ENCODE measurements at regions not wholly inside any gene's neighbourhood (a gene's known extent, or its start where the extent isn't known, plus 50 kb on each side); places are given as distances from the start of the nearest gene placed in this dataset.

DNA sequence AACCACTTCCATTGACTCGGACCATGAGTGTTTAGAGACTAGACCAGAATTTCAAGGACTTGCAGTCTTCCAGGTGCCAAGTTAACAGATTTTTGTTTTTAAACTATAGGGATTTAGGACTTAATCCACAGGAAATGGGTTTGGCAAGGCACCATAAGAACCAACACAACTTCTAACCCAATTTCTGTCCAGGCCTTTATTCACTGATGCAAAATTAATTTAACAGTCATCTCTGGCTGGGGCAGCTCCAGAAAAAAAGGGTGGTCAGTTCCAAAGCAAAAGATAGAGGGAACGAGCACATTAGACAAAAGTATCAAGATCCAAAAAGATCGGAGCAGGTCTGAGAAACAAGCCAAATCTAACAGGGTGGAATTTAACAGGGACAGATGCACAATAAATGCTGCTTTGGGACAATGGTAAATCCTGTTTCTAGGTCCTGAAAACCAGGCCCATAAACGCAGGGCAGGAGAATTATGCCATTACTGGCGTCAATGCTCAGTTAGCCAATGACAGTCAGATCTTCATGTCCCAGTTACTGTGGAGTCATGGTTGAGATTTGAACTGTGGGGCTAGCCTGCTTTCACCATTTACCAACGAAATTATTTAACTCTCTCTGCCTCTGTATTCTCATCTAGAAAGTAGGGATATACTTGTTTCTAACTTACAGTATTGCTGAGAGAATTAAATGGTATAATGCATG is 590.8 kb upstream of the BRINP1 start:
- H3K9ac ChIP-seq (ENCODE audit: low read depth in 1 of 2, low read length in 2 of 2), result no peak overlapping the region
- H3K27me3 ChIP-seq (ENCODE audit: control insufficient read depth in 4 of 4, insufficient read depth in 4 of 4, low read length in 3 of 4), result no peaks in the 10 kb centered on the region
- TF ChIP-seq HNF4G (IDR thresholded peaks at IDR 0.05) (no peak), SP1 (IDR thresholded peaks at IDR 0.05) (no peak), TAF1 (conservative IDR thresholded peaks at IDR 0.05) (no peak), RAD21 (IDR thresholded peaks at IDR 0.05) (no peak), FOXA1 (IDR thresholded peaks at IDR 0.05) (no peak), EGR1 (IDR thresholded peaks at IDR 0.05; ENCODE audit: low read depth in 2 of 2) (no peak)
- TF ChIP-seq, protein P1, sequence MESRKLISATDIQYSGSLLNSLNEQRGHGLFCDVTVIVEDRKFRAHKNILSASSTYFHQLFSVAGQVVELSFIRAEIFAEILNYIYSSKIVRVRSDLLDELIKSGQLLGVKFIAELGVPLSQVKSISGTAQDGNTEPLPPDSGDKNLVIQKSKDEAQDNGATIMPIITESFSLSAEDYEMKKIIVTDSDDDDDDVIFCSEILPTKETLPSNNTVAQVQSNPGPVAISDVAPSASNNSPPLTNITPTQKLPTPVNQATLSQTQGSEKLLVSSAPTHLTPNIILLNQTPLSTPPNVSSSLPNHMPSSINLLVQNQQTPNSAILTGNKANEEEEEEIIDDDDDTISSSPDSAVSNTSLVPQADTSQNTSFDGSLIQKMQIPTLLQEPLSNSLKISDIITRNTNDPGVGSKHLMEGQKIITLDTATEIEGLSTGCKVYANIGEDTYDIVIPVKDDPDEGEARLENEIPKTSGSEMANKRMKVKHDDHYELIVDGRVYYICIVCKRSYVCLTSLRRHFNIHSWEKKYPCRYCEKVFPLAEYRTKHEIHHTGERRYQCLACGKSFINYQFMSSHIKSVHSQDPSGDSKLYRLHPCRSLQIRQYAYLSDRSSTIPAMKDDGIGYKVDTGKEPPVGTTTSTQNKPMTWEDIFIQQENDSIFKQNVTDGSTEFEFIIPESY (IDR thresholded peaks at IDR 0.05), result no peak
- H3K9me3 ChIP-seq (ENCODE audit: control insufficient read depth in 4 of 4, low read length in 3 of 4), result no peaks in the 10 kb centered on the region
- H3K4me1 ChIP-seq (ENCODE audit: control insufficient read depth in 4 of 4, insufficient read depth in 4 of 4, low read length in 3 of 4), result no peaks in the 10 kb centered on the region
- H3K4me3 ChIP-seq (ENCODE audit: low read depth in 1 of 3, low read length in 3 of 3), result no peak overlapping the region
- DNase-seq (ENCODE audit: low spot score), result no peak
- H3K27ac ChIP-seq (ENCODE audit: low read depth in 1 of 2, low read length in 2 of 2), result no peak overlapping the region
- H3K36me3 ChIP-seq (ENCODE audit: control insufficient read depth in 4 of 4, insufficient read depth in 3 of 4, low read depth in 1 of 4, low read length in 3 of 4), result no peaks in the 10 kb centered on the region
- WGBS, result 70% methylated on average over 6 of the region's 6 CpGs

DNA sequence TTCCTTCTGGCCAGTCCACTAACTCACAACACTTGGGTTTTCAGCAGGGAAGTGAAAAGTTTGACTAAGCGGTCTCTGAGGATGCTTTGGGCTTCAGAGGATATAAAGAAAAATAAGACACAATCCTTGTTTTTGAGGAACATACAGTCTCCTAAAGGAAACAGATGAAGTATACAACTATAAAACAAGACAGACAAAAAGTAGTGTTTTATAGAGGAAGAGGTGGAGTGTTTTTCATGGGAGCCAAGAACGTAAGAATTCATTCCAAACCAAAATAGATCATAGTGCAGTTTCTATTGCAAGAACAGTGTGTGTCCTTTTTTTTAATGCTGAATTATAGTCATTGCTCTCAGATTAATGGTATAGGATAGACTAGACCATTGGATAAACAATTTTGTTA is 586.9 kb upstream of the BRINP1 start:
- Histone ChIP-seq H3K4me3 (ENCODE audit: low read depth in 1 of 3, low read length in 3 of 3) (no peak overlapping the region), H3K27me3 (ENCODE audit: control insufficient read depth in 4 of 4, insufficient read depth in 4 of 4, low read length in 3 of 4) (peaks cover 0 to 7% (median 0%) of the 10 kb centered on the region in 4 donors), H3K36me3 (ENCODE audit: control insufficient read depth in 4 of 4, insufficient read depth in 3 of 4, low read depth in 1 of 4, low read length in 3 of 4) (no peaks in the 10 kb centered on the region), H3K27ac (ENCODE audit: low read depth in 1 of 2, low read length in 2 of 2) (no peak overlapping the region), H3K4me1 (ENCODE audit: control insufficient read depth in 4 of 4, insufficient read depth in 4 of 4, low read length in 3 of 4) (no peaks in the 10 kb centered on the region), H3K9me3 (ENCODE audit: control insufficient read depth in 4 of 4, low read length in 3 of 4) (no peaks in the 10 kb centered on the region), H3K9ac (ENCODE audit: low read depth in 1 of 2, low read length in 2 of 2) (no peak overlapping the region)
- no peak for DNase-seq (ENCODE audit: low spot score)
- TF ChIP-seq, protein P2, sequence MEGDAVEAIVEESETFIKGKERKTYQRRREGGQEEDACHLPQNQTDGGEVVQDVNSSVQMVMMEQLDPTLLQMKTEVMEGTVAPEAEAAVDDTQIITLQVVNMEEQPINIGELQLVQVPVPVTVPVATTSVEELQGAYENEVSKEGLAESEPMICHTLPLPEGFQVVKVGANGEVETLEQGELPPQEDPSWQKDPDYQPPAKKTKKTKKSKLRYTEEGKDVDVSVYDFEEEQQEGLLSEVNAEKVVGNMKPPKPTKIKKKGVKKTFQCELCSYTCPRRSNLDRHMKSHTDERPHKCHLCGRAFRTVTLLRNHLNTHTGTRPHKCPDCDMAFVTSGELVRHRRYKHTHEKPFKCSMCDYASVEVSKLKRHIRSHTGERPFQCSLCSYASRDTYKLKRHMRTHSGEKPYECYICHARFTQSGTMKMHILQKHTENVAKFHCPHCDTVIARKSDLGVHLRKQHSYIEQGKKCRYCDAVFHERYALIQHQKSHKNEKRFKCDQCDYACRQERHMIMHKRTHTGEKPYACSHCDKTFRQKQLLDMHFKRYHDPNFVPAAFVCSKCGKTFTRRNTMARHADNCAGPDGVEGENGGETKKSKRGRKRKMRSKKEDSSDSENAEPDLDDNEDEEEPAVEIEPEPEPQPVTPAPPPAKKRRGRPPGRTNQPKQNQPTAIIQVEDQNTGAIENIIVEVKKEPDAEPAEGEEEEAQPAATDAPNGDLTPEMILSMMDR (IDR thresholded peaks at IDR 0.05; ENCODE audit: low read depth, low read length, missing input control), result no peak
- TF ChIP-seq SP1 (IDR thresholded peaks at IDR 0.05), result no peak
- TF ChIP-seq, protein P3, sequence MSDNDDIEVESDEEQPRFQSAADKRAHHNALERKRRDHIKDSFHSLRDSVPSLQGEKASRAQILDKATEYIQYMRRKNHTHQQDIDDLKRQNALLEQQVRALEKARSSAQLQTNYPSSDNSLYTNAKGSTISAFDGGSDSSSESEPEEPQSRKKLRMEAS (IDR thresholded peaks at IDR 0.05), result no peak
- TF ChIP-seq, protein P4, sequence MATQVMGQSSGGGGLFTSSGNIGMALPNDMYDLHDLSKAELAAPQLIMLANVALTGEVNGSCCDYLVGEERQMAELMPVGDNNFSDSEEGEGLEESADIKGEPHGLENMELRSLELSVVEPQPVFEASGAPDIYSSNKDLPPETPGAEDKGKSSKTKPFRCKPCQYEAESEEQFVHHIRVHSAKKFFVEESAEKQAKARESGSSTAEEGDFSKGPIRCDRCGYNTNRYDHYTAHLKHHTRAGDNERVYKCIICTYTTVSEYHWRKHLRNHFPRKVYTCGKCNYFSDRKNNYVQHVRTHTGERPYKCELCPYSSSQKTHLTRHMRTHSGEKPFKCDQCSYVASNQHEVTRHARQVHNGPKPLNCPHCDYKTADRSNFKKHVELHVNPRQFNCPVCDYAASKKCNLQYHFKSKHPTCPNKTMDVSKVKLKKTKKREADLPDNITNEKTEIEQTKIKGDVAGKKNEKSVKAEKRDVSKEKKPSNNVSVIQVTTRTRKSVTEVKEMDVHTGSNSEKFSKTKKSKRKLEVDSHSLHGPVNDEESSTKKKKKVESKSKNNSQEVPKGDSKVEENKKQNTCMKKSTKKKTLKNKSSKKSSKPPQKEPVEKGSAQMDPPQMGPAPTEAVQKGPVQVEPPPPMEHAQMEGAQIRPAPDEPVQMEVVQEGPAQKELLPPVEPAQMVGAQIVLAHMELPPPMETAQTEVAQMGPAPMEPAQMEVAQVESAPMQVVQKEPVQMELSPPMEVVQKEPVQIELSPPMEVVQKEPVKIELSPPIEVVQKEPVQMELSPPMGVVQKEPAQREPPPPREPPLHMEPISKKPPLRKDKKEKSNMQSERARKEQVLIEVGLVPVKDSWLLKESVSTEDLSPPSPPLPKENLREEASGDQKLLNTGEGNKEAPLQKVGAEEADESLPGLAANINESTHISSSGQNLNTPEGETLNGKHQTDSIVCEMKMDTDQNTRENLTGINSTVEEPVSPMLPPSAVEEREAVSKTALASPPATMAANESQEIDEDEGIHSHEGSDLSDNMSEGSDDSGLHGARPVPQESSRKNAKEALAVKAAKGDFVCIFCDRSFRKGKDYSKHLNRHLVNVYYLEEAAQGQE (IDR thresholded peaks at IDR 0.05), result no peak
- no peak for TF ChIP-seq EGR1 (IDR thresholded peaks at IDR 0.05; ENCODE audit: low read depth in 2 of 2)
- no peak for TF ChIP-seq FOXA2 (IDR thresholded peaks at IDR 0.05)
- TF ChIP-seq HNF4G (IDR thresholded peaks at IDR 0.05), result no peak
- WGBS, result 75% methylated on average over 2 of the region's 2 CpGs

Measured in liver (tissue), 8 donors.